HepG2 (cell line): ENCODE measurements at regions not wholly inside any gene's neighbourhood (a gene's known extent, or its start where the extent isn't known, plus 50 kb on each side); places are given as distances from the start of the nearest gene placed in this dataset.

ENCODE experiments used
- ATAC-seq: fragments of 200-7000 bp; cut with Tn5 transposase; 3 replicates; pipeline ENCODE4 v1.9.1; 2020; ENCODE audit warnings: mild to moderate bottlenecking, moderate library complexity
- BruUV-seq: library from RNA; stranded (reverse); fragments of 400-500 nt; replicated peaks from 2 replicates; lab custom pipeline; 2021; lab: Mats Ljungman, UMichigan
- CTCF ChIA-PET: fragments of 300-600 bp; formaldehyde crosslinking; extraction: SDS; loops from one replicate; lab custom pipeline; 2021; ENCODE audit warnings: low total read pairs, inconsistent platforms, low intra/inter-chr PET ratio; lab: Yijun Ruan, JAX
- POLR2A ChIA-PET: fragments of 350-600 bp; sonication (Branson Sonifier 250); formaldehyde crosslinking; loops from one replicate; lab custom pipeline; 2020; ENCODE audit warnings: antibody characterized with exemption, inconsistent platforms; lab: Yijun Ruan, JAX
- DNase-seq: peaks from one replicate; pipeline ENCODE4 v3.0.0-alpha.2; 2015; ENCODE audit warnings: low spot score
- FAIRE-seq: peaks from 3 replicates; lab custom pipeline; 2011; peaks lifted over from hg19 to GRCh38; lab: Jason Lieb, UNC
- H2AFZ ChIP-seq: one replicate; pipeline ENCODE4 v1.6.1; 2011; ENCODE audit warnings: low read length, inconsistent platforms
- H3K27ac ChIP-seq: fragments of 300-600 bp; 3 replicates; pipeline ENCODE4 v1.8.0; 2011; ENCODE audit warnings: mixed run types, mild to moderate bottlenecking, mixed read lengths, low read length, inconsistent platforms; ENCODE audit not compliant: insufficient read depth; ENCODE audit errors: extremely low read length
- H3K27me3 ChIP-seq, 2 experiments: fragments of 200-600 bp in 1 of 2; 2 replicates in 1 of 2; 3 replicates in 1 of 2; pipeline versions ENCODE4 v1.6.0 to v1.8.0; 2011; ENCODE audit warnings: low read length in 2 of 2, mild to moderate bottlenecking in 2 of 2, moderate library complexity in 2 of 2, inconsistent platforms in 1 of 2; ENCODE audit not compliant: insufficient read depth in 2 of 2, control insufficient read depth in 1 of 2
- H3K36me3 ChIP-seq, 2 experiments: fragments of 200-600 bp in 1 of 2; replicated peaks in 1 of 2; 2 replicates in 1 of 2; 3 replicates in 1 of 2; pipeline versions ENCODE4 v1.5.1 to v1.8.0; 2011; ENCODE audit warnings: low read length in 2 of 2, inconsistent platforms in 1 of 2; ENCODE audit not compliant: insufficient read depth in 2 of 2, control insufficient read depth in 1 of 2
- H3K4me1 ChIP-seq: 2 replicates; pipeline ENCODE4 v1.5.1; 2012; ENCODE audit warnings: low read length, inconsistent platforms; ENCODE audit not compliant: insufficient read depth
- H3K4me2 ChIP-seq: 2 replicates; pipeline ENCODE4 v1.6.0; 2011; ENCODE audit warnings: low read depth, low read length, inconsistent platforms
- H3K4me3 ChIP-seq, 3 experiments: fragments of 200-600 bp in 1 of 3; sonication (generic), shearing (Covaris generic) in 1 of 3; replicated peaks in 1 of 3; 2 replicates each; pipeline ENCODE4 v1.5.1; 2011 to 2016; ENCODE audit warnings: low read length in 3 of 3, inconsistent platforms in 2 of 3, low read depth in 2 of 3, mild to moderate bottlenecking in 2 of 3, control low read depth in 1 of 3, mixed read lengths in 1 of 3; ENCODE audit not compliant: insufficient read depth in 1 of 3
- H3K79me2 ChIP-seq: one replicate; pipeline ENCODE4 v1.6.1; 2011; ENCODE audit warnings: low read length, inconsistent platforms; ENCODE audit not compliant: insufficient read depth
- H3K9ac ChIP-seq: 2 replicates; pipeline ENCODE4 v1.6.0; 2011; ENCODE audit warnings: mild to moderate bottlenecking, low read depth, low read length, inconsistent platforms; ENCODE audit not compliant: insufficient read depth
- H3K9me3 ChIP-seq: 2 replicates; pipeline ENCODE4 v1.5.1; 2012; ENCODE audit warnings: mild to moderate bottlenecking, low read length
- H4K20me1 ChIP-seq: 2 replicates; pipeline ENCODE4 v1.6.0; 2011; ENCODE audit warnings: inconsistent platforms, mild to moderate bottlenecking, low read length, moderate library complexity; ENCODE audit not compliant: insufficient read depth
- AHDC1 ChIP-seq: sonication (generic); formaldehyde crosslinking; IDR thresholded peaks from 2 replicates; pipeline ENCODE4 v1.5.1; 2020; ENCODE audit warnings: mild to moderate bottlenecking, missing genetic modification reagents, borderline replicate concordance
- CENPX ChIP-seq: sonication (generic); formaldehyde crosslinking; IDR thresholded peaks from 2 replicates; pipeline ENCODE4 v1.9.0; 2021; ENCODE audit warnings: mild to moderate bottlenecking, missing genetic modification reagents, moderate library complexity
- KDM5B ChIP-seq: sonication (generic); formaldehyde crosslinking; IDR thresholded peaks from 2 replicates; pipeline ENCODE4 v1.4.0; 2020; ENCODE audit warnings: missing genetic modification reagents, mild to moderate bottlenecking, borderline replicate concordance
- KDM6A ChIP-seq: IDR thresholded peaks from 2 replicates; pipeline ENCODE4 v1.6.1; 2016; ENCODE audit warnings: low read depth
- YY1 ChIP-seq: IDR thresholded peaks from 2 replicates; pipeline ENCODE4 v1.6.1; 2011; ENCODE audit warnings: low read length, low read depth, moderate library complexity, mild to moderate bottlenecking; ENCODE audit not compliant: insufficient read depth, insufficient replicate concordance
- ZFP1 ChIP-seq: IDR thresholded peaks from 2 replicates; pipeline ENCODE4 v1.6.1; 2016
- ZKSCAN1 ChIP-seq: fragments of 150-350 bp; IDR thresholded peaks from 2 replicates; pipeline ENCODE4 v1.6.1; 2014; ENCODE audit warnings: low read length
- ZNF274 ChIP-seq: sonication (generic); formaldehyde crosslinking; IDR thresholded peaks from 2 replicates; pipeline ENCODE4 v1.5.1; 2020; ENCODE audit warnings: mild to moderate bottlenecking, missing genetic modification reagents
- ZNF282 ChIP-seq: fragments of 450-650 bp; IDR thresholded peaks from 2 replicates; pipeline ENCODE4 v1.6.1; 2018; ENCODE audit not compliant: partially characterized antibody
- ZNF362 ChIP-seq: sonication (generic); formaldehyde crosslinking; IDR thresholded peaks from 2 replicates; pipeline ENCODE4 v1.4.0; 2020; ENCODE audit warnings: missing genetic modification reagents, mild to moderate bottlenecking, borderline replicate concordance
- ZNF773 ChIP-seq: sonication (generic); formaldehyde crosslinking; IDR thresholded peaks from 2 replicates; pipeline ENCODE4 v1.4.0; 2020; ENCODE audit warnings: missing genetic modification reagents, borderline replicate concordance
- WGBS: methylation state at CpG from one replicate; pipeline ENCODE4 v1.1.6; 2017; ENCODE audit warnings: low lambda C conversion rate; 5-methylcytosine and 5-hydroxymethylcytosine counted together
- in situ Hi-C: cut with HindIII; loops from 2 replicates; pipeline ENCODE4 v1.10.0; 2017; ENCODE audit warnings: low pct_unique_long_range_greater_than_20kb; ENCODE audit not compliant: extremely low pct_ligation_motif_present
- intact Hi-C: fragments of 100-400 bp; cut with micrococcal nuclease; formaldehyde crosslinking; loops from one replicate; pipeline ENCODE4 v1.10.0; 2022; ENCODE audit not compliant: unreplicated experiment
- TF ChIP-seq, protein P1 (sequence below): sonication (generic); formaldehyde crosslinking; IDR thresholded peaks from 2 replicates; pipeline ENCODE4 v1.5.0; 2020; ENCODE audit warnings: missing genetic modification reagents, mild to moderate bottlenecking, borderline replicate concordance

- TF ChIP-seq ZNF282 (no peak), KDM5B (CRISPR knock-in tag) (no peak), ZKSCAN1 (no peak)
Measured at GRCh38 chr14:47852278-47852677, 176.9 kb upstream of the MDGA2 start (continued).

DNA sequence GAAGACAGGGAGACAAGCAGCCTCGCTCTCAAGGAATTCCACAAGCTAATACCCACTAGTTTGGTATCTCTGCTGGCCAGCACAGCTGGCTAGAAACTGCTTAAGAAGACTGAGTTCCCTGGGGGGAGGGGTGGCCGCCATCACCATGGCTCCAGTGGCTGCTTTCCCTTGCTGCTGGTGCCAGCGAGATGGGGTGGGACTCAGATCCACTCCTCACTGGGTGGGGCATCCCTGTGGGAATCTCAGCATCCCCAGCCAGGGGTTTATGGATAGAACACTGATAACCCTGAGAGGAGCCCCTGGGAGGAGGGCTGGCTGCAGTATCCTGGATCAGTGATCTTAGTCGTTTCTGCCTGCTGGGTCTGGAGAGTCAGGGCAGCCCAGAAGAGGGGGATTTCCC, 170.6 kb upstream of the MDGA2 start:
- TF ChIP-seq KDM6A (CRISPR knock-in tag) (no peak), ZNF362 (CRISPR knock-in tag) (no peak), ZNF773 (no peak)
- intact Hi-C loops, result no loop called here
- Histone ChIP-seq H3K9ac (no peak overlapping the region), H3K36me3 (no peaks in the 10 kb centered on the region), H4K20me1 (no peaks in the 10 kb centered on the region), H3K27ac (no peak overlapping the region), H3K27me3 (no peaks in the 10 kb centered on the region), H3K9me3 (peaks cover 81% of the 10 kb centered on the region), H3K4me2 (no peak overlapping the region), H2AFZ (no peak overlapping the region), H3K4me3 (no peak overlapping the region), H3K4me1 (no peaks in the 10 kb centered on the region), H3K79me2 (no peaks in the 10 kb centered on the region)
- no TSS peak for BruUV-seq
- DNase-seq (no peak), ATAC-seq (no peak), FAIRE-seq (no peak)
- WGBS, result 0% methylated on average over 2 of the region's 4 CpGs
- ChIA-PET CTCF (no interaction called here), POLR2A (no interaction called here)
- in situ Hi-C loops, result no loop called here

DNA sequence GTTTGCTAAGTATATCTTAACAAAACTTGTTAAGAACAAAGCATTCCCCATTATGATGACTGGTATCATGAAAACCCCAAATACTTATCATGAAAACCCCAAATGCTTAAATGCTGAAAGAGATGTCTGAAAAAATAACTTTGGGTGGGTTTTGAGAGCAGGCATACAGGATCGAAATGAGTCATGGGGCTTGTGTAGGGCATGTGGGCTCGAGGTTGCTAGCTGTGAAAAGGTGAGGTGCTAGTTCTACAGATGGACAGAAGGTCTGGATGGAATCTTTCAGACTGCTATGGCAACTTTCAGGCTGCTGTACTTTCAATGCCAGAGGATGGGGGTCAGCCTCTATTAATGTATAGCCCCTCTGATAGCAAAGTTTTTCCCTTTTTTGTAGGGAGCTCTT, 167.8 kb upstream of the MDGA2 start:
- WGBS, result 3% methylated on average over 2 of the region's 2 CpGs
- in situ Hi-C loops, result no loop called here
- Histone ChIP-seq H3K79me2 (no peaks in the 10 kb centered on the region), H3K4me1 (no peaks in the 10 kb centered on the region), H3K9ac (no peak overlapping the region), H3K27me3 (no peaks in the 10 kb centered on the region), H3K4me3 (no peak overlapping the region), H3K4me2 (no peak overlapping the region), H4K20me1 (no peaks in the 10 kb centered on the region), H3K27ac (no peak overlapping the region), H3K36me3 (no peaks in the 10 kb centered on the region), H3K9me3 (peaks cover 73% of the 10 kb centered on the region), H2AFZ (no peak overlapping the region)
- DNase-seq, result no peak
- no TSS peak for BruUV-seq
- no peak for ATAC-seq
- no peak for FAIRE-seq
- ChIA-PET POLR2A (no interaction called here), CTCF (no interaction called here)
- intact Hi-C loops, result no loop called here
- TF ChIP-seq ZNF274 (no peak), AHDC1 (CRISPR knock-in tag) (no peak), ZFP1 (CRISPR knock-in tag) (no peak), CENPX (CRISPR knock-in tag) (no peak), YY1 (no peak)
- TF ChIP-seq, protein P1, sequence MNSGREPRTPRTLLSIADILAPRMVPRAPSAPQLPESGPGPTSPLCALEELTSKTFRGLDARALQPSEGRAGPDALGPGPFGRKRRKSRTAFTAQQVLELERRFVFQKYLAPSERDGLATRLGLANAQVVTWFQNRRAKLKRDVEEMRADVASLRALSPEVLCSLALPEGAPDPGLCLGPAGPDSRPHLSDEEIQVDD (CRISPR knock-in tag), result no peak
